HS-5 (cell line): ENCODE measurements at regions not wholly inside any gene's neighbourhood (a gene's known extent, or its start where the extent isn't known, plus 50 kb on each side); places are given as distances from the start of the nearest gene placed in this dataset.

ENCODE experiments used
- DNase-seq: peaks from one replicate; pipeline ENCODE4 v3.0.0-alpha.2; 2012; ENCODE audit warnings: low read depth

GRCh38 chr17:10968007-10968406 lies 130.1 kb upstream of the PIRT start:
- no peak for DNase-seq

- no peak for DNase-seq
Measured at GRCh38 chr17:10956821-10957220, 118.9 kb upstream of the PIRT start.

DNA sequence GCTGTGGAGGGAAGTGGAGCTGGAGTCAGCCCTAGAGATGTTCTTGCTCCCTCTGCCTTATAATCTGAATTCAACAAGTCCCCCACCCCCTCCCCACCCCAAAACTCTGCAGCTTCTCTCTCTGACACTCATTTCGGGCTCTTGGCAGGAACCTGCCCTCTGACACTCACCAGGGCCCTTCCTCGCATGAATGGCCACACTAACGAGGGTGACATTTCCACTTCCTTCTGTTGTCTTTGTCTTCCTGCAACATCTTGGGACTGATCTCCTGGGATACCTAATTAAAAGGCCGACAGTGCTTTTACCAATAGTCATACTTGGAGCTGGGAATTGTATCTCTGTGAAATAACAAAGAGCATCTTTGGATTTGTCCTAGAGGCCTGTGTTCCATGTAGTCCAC lies 106.9 kb upstream of the PIRT start:
- DNase-seq, result no peak

DNA sequence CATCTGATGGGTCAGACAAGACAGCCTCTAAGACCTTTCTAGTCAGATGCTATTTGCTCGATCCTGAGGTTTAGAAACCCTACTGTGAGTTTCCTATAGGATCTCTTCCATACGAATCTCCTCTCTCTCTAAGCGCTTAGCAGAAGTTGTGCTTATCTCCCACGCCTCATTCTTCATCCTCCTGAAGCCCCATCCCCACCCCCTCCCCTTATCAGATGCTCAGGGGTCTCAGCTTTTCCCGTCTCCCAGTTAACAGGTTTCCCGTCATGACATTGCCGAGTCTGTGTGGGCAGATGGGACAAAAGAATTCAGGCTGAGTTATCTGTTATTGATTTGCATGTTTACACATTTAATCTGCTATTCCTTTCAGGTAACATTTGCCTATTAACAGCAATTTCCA lies 99.0 kb upstream of the PIRT start:
- no peak for DNase-seq

GRCh38 chr17:10932938-10933337 lies 95.1 kb upstream of the PIRT start:
- no peak for DNase-seq

- no peak for DNase-seq
Measured at GRCh38 chr17:10931133-10931532, 93.2 kb upstream of the PIRT start.

- DNase-seq, result no peak
Measured at GRCh38 chr17:10927712-10928111, 89.8 kb upstream of the PIRT start.

GRCh38 chr17:10920558-10921108 lies 82.7 kb upstream of the PIRT start:
- no peak for DNase-seq

GRCh38 chr17:10907370-10907769 lies 69.5 kb upstream of the PIRT start:
- DNase-seq, result no peak

DNA sequence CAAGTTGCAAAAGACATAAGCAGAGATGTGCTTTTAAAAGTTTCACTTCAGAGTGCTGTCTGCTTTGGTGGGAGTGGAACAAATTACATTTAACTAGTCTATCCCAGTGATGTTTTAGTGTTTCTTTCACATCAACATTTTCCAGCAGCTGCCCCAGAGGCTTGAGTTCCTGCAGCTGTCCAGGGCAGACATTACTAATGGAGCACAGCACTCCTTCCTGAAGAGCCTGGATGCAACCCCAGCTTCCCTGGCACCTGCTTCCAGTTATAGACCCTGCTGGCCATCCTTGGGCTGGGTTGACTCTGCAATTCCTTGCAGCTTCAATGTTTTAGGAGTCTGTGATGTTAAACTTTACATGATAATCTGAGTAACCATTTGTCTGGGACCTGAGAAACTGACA lies 61.4 kb upstream of the PIRT start:
- DNase-seq, result no peak

- DNase-seq, result no peak
Measured at GRCh38 chr17:10894220-10894619, 56.3 kb upstream of the PIRT start.

DNA sequence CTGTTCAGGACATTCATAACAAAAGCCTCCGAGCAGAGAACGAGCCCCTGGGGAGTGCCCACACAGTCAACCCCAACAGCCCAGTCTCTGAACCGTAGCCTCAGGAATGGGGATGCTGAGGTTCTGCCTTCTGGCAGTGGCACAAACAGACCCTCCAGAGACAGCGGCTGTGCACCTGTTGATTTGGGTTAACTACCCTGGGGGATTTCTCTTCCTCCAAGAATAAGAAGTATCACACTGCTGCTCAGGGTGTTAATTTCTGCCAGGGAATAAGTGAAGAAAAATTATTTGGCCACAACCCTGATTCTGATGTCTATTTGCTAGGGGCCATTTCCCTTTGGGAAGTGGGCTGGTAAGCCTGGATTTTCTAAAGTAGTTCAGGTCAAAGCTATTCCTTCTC lies 51.0 kb upstream of the PIRT start:
- no peak for DNase-seq
